LHCN-M2 (cell line): ENCODE measurements at regions not wholly inside any gene's neighbourhood (a gene's known extent, or its start where the extent isn't known, plus 50 kb on each side); places are given as distances from the start of the nearest gene placed in this dataset.

Experiments used
- DNase-seq: peaks from one replicate; pipeline ENCODE4 v3.0.0-alpha.2; 2012; ENCODE audit warnings: low read depth

- DNase-seq: no peak
Observed at GRCh38 chr12:115507951-115508722, 769.4 kb downstream of the MED13L start.

- no peak for DNase-seq
Observed at GRCh38 chr12:115507560-115507889, 770.0 kb downstream of the MED13L start.

- DNase-seq: no peak
Observed at GRCh38 chr12:115506822-115507559, 770.5 kb downstream of the MED13L start.

GRCh38 chr12:115504306-115505290, 772.9 kb downstream of the MED13L start:
- no peak for DNase-seq

DNA sequence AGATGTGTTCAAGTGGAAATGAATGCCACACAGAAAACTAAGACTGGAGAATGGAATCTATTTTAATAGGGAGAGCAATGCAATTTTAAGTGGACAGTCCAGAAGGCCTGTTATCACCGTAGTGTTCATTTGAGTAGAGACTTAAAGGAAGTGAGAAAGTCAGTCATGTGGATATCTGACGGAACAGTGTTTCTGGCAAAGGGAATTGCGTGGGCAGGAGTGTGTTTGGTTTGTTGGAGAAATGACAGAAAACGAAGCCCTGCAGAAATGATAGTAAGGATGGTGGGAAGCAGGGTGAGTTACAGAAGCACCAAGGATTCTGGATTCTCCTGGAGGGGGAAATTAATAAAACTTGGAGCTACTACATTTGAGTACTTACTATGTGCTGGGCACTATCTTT, 776.6 kb downstream of the MED13L start:
- DNase-seq: no peak

DNA sequence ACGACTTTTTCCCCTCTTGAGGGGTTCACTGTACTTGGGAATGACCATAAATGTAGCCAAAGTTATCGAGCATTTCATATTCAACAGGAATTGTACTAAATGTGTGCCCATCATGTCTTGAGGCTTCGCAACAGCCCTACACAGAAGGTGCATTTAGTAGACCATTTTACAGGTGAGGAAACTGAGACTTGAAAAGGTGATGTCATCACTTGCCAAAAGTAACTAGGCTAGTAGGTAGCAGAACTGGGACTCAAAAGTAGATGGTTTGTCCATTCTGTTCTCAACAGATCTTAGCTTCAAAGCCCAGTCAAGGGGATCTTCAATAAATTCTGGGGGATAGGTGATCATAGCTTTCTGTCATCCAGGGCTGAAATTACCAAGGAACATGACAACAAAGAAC, 782.2 kb downstream of the MED13L start:
- DNase-seq: no peak

DNA sequence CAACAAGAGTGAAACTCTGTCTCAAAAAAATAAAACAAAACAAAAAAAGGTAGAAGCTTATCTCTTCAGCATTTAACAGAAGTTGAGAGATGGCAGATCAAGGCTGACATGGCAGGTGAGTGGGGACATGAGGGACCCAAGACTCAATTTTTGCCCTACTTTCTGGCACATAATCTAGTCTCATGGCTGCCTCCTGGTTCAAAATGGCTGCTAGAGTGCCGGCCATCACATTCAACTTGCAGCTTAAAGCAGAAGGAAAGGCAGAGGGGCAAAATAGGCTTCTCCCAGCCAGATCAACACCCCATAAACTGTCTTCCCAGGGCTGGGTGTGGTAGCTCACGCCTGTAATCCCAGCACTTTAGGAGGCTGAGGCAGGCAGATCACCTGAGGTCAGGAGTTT, 784.9 kb downstream of the MED13L start:
- DNase-seq: no peak

DNA sequence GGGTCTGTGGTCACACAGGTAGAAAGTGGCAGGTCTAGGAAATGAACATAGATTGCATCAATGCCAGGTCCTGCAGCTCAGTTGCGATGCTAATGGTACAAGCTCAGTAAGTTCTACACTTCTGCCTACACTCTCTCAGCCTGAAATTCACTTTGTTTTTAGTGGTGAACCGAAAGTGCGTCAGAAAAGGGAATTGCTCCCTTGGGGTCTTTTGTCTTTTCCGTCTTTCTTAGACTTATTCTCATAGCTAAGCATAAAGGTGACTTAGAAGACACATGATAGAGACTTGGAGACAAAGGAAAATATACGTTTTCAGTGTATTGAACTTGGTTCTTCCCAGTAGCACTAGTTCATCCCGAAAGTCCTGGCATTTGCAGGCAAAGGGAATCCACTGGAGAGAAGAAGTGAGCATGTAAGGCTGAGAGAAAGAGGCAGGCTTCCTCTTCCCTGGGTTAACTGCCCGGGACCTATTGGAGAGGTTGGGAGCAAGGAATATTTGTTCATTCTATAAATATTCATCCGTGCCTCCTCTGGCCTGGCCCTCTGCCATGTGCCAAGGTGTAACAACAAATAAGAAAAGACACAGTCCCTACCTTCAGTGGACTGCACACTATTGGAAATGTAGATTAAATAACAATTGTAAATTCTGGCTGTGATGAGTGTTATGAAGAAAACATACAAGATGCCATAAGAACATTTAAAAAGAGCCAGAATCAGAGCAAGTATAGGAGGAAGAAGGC, 785.8 kb downstream of the MED13L start:
- no peak for DNase-seq

DNA sequence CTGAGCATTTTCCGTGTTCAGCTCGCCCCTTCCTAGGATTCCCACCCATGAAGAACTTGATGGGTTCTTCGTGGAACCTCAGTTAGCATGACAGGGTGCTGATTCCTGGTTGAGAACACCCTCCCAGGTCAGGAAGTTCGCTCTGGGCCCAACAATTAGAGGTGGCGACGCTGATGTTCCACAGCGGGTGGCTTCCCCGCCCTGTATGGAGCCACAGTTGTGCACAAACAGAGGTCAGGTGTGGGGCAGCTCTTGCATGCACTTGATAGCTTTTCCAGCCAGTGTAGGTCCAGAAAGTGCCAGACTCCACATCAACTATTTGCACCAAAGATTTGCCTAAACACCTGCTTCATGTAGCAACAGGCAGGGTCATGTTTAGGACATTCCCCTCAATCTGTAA, 788.2 kb downstream of the MED13L start:
- no peak for DNase-seq

DNA sequence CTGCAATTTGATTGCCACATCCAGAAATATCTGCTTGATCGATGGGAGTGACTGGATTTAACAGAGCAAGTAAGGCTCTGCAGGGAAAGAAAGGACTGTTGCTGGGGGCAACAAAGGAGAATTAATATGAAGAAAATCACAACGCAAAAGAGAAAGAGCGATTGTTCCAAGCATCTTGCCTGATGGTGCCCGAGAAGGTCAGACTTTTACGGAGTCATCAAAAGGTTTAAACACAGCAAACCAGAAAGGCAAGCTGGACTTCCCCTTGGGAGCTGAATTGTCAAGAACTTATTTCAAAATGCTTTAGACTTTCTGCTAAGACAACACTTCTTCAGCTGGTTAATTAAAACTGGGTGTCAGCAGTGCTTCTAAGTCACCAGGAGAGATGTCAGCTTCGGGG, 791.5 kb downstream of the MED13L start:
- no peak for DNase-seq

DNA sequence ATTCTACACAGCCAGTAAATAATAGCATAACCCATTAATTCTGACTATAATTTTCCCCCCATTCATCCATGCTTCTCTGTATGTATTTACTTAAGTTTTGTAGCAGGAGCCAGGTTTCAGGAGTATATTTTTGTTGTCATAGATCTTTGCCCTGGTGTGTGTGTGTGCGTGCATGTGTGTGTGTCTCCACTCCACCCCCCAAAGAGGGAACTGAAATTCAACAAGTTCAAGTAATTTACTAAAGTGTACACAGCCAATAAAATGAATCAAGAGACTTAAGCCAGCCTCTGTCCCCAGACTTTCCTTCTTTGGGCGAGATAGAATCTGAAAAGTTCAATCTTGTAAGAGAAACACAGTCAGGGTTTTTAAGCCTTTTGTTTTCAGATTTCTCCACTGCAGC, 792.0 kb downstream of the MED13L start:
- no peak for DNase-seq

DNA sequence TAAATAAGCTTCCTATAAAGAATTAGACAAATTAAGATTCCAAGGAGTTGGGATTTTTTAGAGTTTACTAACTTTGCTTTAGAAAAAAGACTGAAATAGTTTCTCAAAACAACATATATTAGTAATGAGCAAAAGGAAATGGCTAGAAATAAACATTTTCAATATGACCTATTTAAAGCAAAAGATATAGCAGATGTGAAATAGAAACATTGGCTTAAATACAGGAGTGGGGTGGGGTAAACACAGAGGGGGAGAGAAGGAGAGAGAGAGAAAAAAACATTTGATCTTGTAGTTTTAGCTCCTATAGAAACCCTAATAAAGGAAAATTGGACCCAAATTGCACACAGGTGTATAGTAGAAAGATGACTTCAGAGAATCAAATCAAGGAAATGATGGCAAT, 794.5 kb downstream of the MED13L start:
- DNase-seq: no peak

DNA sequence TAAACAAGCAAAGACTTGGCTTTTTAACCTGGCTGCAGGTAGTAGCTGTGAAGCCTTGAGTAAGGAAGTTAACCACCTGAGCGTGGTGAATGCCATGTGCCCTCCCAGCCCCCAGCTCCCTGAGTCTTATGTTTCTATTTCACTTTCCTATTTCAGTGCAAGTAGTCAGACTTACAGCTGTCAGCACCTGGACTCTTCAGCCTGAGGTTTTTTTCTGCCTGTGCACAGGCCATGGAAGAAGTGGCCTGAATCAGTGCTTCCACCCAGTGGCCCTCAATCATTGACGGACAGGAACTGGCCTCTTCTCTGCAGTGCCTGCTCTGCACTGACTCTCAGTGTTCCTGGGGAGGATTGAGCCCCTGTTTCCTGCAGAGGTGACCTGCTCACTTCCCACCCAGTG, 796.4 kb downstream of the MED13L start:
- no peak for DNase-seq

GRCh38 chr12:115478505-115478904, 794.5 kb upstream of the TBX3 start:
- no peak for DNase-seq

GRCh38 chr12:115474539-115475353, 790.8 kb upstream of the TBX3 start:
- no peak for DNase-seq

- DNase-seq: no peak
Observed at GRCh38 chr12:115473257-115473956, 789.4 kb upstream of the TBX3 start.

GRCh38 chr12:115472852-115473251, 788.9 kb upstream of the TBX3 start:
- DNase-seq: no peak

- no peak for DNase-seq
Observed at GRCh38 chr12:115470977-115471376, 787.0 kb upstream of the TBX3 start.

- DNase-seq: no peak
Observed at GRCh38 chr12:115470526-115470925, 786.6 kb upstream of the TBX3 start.

- no peak for DNase-seq
Observed at GRCh38 chr12:115468087-115468510, 784.1 kb upstream of the TBX3 start.
